VCaP (cell line): ENCODE measurements at regions not wholly inside any gene's neighbourhood (a gene's known extent, or its start where the extent isn't known, plus 50 kb on each side); places are given as distances from the start of the nearest gene placed in this dataset.

Source experiments
- H3K27ac ChIP-seq: fragments of 450-650 bp; 2 replicates; pipeline ENCODE4 v1.5.1; 2017
- TF ChIP-seq, protein P1 (sequence below): fragments of 450-650 bp; conservative IDR thresholded peaks from 2 replicates; pipeline ENCODE4 v1.5.1; 2017; ENCODE audit warnings: mild to moderate bottlenecking, moderate library complexity

DNA sequence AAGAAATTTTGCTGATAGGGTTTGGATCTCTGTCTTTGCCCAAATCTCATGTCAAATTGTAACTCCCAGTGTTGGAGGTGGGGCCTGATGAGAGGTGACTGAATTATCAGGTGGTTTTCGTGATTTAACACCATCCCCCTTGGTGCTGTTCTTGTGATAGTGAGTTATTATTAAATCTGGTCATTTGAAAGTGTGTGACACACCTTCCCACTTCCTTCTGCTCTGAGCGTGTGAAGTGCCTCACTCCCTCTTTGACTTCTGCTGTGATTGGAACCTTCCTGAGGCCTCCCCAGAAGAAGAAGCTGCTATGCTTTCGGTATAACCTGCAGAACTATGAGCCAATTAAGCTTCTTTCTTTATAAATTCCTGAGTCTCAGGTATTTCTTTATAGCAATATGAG, 632.0 kb downstream of the SLITRK5 start:
- TF ChIP-seq, protein P1, sequence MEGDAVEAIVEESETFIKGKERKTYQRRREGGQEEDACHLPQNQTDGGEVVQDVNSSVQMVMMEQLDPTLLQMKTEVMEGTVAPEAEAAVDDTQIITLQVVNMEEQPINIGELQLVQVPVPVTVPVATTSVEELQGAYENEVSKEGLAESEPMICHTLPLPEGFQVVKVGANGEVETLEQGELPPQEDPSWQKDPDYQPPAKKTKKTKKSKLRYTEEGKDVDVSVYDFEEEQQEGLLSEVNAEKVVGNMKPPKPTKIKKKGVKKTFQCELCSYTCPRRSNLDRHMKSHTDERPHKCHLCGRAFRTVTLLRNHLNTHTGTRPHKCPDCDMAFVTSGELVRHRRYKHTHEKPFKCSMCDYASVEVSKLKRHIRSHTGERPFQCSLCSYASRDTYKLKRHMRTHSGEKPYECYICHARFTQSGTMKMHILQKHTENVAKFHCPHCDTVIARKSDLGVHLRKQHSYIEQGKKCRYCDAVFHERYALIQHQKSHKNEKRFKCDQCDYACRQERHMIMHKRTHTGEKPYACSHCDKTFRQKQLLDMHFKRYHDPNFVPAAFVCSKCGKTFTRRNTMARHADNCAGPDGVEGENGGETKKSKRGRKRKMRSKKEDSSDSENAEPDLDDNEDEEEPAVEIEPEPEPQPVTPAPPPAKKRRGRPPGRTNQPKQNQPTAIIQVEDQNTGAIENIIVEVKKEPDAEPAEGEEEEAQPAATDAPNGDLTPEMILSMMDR = no peak

DNA sequence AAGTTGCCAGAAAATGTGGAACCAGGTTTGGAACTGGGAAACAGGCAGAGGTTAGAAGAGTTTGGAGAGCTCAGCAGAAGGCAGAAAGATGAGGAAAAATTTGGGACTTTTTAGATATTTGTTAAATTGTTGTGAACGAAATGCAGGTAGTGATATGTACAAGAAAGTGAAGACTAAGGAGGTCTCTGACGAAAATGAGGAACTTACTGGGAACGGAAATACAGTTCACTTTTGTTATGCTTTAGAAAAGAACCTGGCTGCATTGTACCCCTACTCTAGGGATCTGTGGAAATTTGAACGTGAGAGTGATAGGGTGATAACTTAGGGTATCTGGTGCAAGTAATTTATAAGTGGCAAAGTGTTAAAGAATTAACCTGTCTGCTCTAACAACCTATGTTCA, 632.4 kb downstream of the SLITRK5 start:
- no peak overlapping the region for H3K27ac ChIP-seq
- TF ChIP-seq, protein P1 = no peak

More for the DNA sequence above, 632.0 kb downstream of the SLITRK5 start:
- no peak overlapping the region for H3K27ac ChIP-seq

DNA sequence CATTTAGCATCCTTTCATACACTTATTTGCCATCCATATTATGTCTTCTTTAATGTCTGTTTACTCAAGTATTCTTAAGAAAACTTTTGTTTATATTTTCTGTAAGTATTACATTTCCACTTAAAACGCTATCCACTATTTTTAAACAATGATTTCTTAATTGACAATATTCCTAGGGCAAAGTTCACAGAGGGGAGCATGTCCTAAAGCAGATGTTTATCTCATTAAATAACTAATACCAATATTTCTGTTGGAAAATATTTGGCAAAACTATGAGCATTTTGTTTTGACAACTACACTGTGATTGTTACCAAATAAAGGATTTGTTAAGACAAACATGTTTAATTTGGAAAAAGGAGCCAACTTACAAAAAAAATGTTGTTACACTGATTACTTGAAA, 643.3 kb downstream of the SLITRK5 start:
- TF ChIP-seq, protein P1 = no peak
- H3K27ac ChIP-seq = no peak overlapping the region

DNA sequence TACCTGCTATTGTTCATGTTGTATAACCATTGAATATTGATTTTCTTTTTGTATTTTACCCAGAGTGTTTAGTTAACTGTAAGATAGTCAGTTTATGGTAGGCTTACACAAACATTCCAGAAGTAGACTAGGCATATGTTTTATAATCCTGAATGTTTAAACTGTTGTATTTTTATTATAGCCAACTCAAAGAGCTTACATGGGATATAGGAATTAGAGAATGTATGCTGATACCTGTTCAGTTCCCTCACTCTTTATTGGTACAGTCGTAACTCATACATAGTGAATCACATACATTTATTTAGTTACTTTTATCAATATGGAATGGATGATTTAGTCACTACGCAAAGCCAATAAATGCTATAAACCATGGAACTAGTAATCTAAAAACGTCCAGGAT, 657.9 kb downstream of the SLITRK5 start:
- no peak overlapping the region for H3K27ac ChIP-seq
- TF ChIP-seq, protein P1 = no peak

DNA sequence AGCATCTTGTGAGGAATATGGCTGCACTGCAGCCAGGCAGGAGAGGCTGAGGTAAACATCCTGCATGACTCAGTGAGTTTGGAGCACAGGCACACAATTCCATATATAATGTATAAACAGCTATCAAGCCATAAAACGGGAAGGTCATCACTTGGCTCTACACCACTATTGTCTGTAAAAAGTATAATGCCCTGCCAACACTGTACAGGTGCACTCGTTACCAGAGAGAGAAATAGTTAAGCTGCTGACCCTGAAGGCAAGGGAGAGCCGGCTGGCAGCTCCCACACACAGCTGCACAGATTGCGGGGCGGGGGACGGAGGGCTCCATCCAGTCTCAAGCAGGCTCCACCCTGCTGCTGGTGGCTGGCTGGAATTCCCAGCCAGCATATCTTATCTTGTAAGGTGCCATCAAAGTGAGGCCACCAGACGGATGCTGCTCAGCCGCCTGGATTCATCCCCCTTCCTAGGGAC, 668.1 kb downstream of the SLITRK5 start:
- TF ChIP-seq, protein P1 = no peak

DNA sequence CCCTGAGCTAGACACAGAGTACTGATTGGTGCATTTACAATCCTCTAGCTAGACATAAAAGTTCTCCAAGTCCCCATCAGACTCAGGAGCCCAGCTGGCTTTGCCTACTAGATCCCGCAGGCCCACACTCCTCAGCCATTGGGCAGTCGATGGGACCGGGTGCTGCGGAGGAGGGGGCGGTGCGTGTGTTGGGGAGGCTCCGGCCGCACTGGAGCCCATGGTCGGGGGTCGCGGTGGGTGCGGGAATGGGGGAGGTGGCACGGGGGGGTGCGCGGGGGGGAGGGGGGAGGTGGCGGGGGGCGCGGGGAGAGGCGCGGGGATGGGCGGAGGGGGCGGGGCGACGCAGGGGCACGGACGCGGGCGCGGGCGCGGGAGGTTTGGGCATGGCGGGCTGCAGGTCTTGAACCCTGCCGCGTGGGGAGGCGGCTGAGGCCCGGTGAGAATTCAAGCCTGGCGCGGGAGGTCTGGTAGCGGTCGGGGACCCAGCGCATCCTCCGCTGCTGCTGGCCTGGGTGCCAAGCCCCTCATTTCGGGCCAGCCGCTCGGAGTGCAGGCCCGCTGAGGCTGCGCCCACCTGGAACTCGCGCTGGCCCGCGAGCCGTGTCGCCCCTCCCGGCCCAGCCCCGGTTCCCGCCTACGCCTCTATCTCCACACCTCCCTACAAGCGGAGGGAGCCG, 674.1 kb downstream of the SLITRK5 start:
- TF ChIP-seq, protein P1 = no peak
- H3K27ac ChIP-seq = no peak overlapping the region

More for the DNA sequence above, 668.1 kb downstream of the SLITRK5 start:
- H3K27ac ChIP-seq = no peak overlapping the region

DNA sequence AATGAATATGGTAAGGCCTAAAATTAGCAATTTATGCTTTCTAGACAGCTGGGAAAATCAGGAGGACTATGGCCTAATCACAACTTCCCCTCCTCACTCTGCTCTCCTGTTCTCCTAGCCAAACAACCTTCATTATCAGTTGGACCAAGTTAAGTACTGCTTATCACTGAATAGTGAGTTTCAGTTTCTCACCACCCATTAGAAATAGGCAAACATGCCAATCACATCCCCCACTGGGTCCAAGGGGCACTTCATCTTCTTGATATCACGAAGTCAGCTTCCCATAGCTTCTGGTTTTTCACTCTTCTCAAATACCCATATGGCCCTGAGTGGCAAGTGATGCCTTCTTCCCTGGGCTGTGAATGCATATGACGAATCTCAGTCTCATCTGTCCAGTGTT, 689.6 kb downstream of the SLITRK5 start:
- no peak overlapping the region for H3K27ac ChIP-seq
- TF ChIP-seq, protein P1 = no peak
